Naive thymus-derived CD4-positive, alpha-beta T cell (primary cell): ENCODE measurements at regions not wholly inside any gene's neighbourhood (a gene's known extent, or its start where the extent isn't known, plus 50 kb on each side); places are given as distances from the start of the nearest gene placed in this dataset.

Experiments
- ATAC-seq: fragments of 150-1000 bp; cut with Tn5 transposase; 2 replicates; pipeline ENCODE4 v1.10.0; 2021; ENCODE audit warnings: mild to moderate bottlenecking, moderate library complexity
- CTCF ChIA-PET: fragments of 350-600 bp; sonication (Branson Sonifier 250); formaldehyde crosslinking; loops from one replicate; lab custom pipeline; 2021; ENCODE audit warnings: antibody characterized with exemption; lab: Charles Lee
- POLR2A ChIA-PET: fragments of 350-600 bp; sonication (Branson Sonifier 250); formaldehyde crosslinking; loops from one replicate; lab custom pipeline; 2021; ENCODE audit warnings: antibody characterized with exemption, inconsistent platforms; lab: Charles Lee
- DNase-seq, 9 donors: peaks; one replicate each; pipeline versions ENCODE4 v3.0.0 to v3.0.0-alpha.2; 2020 to 2022; ENCODE audit warnings: mixed read lengths in 1 of 9
- H3K27ac ChIP-seq: one replicate; pipeline ENCODE4 v1.7.0; 2013; ENCODE audit warnings: mild to moderate bottlenecking, low read depth, low read length, moderate library complexity
- H3K27me3 ChIP-seq, 2 donors: one replicate each; pipeline ENCODE4 v1.7.0; 2013; ENCODE audit warnings: low read length in 2 of 2, mild to moderate bottlenecking in 2 of 2, moderate library complexity in 2 of 2; ENCODE audit not compliant: control insufficient read depth in 2 of 2, insufficient read depth in 2 of 2
- H3K36me3 ChIP-seq, 3 experiments: 1 replicate in 2 of 3; 2 replicates in 1 of 3; pipeline ENCODE4 v1.7.0; 2013; ENCODE audit warnings: low read length in 3 of 3, mild to moderate bottlenecking in 3 of 3, moderate library complexity in 1 of 3; ENCODE audit not compliant: insufficient read depth in 3 of 3, control insufficient read depth in 2 of 3
- H3K4me1 ChIP-seq, 2 donors: one replicate each; pipeline ENCODE4 v1.7.0; 2013; ENCODE audit warnings: low read length in 2 of 2, mild to moderate bottlenecking in 2 of 2, moderate library complexity in 1 of 2; ENCODE audit not compliant: control insufficient read depth in 2 of 2, insufficient read depth in 2 of 2
- H3K4me3 ChIP-seq: 2 replicates; pipeline ENCODE4 v1.7.0; 2013; ENCODE audit warnings: mild to moderate bottlenecking, low read length
- H3K9me3 ChIP-seq, 3 experiments: 1 replicate in 2 of 3; 2 replicates in 1 of 3; pipeline ENCODE4 v1.7.0; 2013; ENCODE audit warnings: low read length in 3 of 3; ENCODE audit not compliant: control insufficient read depth in 2 of 3
- H3K27ac Mint-ChIP-seq, 9 donors: one replicate each; pipeline ENCODE4 v1.8.0; 2020 to 2022; ENCODE audit warnings: mixed read lengths in 9 of 9, mild to moderate bottlenecking in 8 of 9, moderate library complexity in 5 of 9, inconsistent platforms in 2 of 9
- H3K27me3 Mint-ChIP-seq, 5 donors: one replicate each; pipeline ENCODE4 v1.8.0; 2021 to 2022; ENCODE audit warnings: mixed read lengths in 5 of 5, mild to moderate bottlenecking in 1 of 5
- H3K36me3 Mint-ChIP-seq, 5 donors: one replicate each; pipeline ENCODE4 v1.8.0; 2020 to 2022; ENCODE audit warnings: mixed read lengths in 5 of 5, mild to moderate bottlenecking in 3 of 5, inconsistent platforms in 1 of 5
- H3K4me1 Mint-ChIP-seq, 7 donors: one replicate each; pipeline ENCODE4 v1.8.0; 2020 to 2022; ENCODE audit warnings: mixed read lengths in 7 of 7, mild to moderate bottlenecking in 3 of 7, inconsistent platforms in 1 of 7
- H3K4me3 Mint-ChIP-seq, 10 donors: one replicate each; pipeline ENCODE4 v1.8.0; 2020 to 2022; ENCODE audit warnings: mild to moderate bottlenecking in 10 of 10, mixed read lengths in 10 of 10, moderate library complexity in 6 of 10, inconsistent platforms in 2 of 10
- H3K9me3 Mint-ChIP-seq, 11 donors: one replicate each; pipeline ENCODE4 v1.8.0; 2020 to 2022; ENCODE audit warnings: mixed read lengths in 11 of 11, mild to moderate bottlenecking in 4 of 11, inconsistent platforms in 1 of 11, moderate library complexity in 1 of 11
- intact Hi-C, 2 donors: fragments of 100-400 bp; cut with micrococcal nuclease; formaldehyde crosslinking; loops; one replicate each; pipeline ENCODE4 v1.15.1; 2023

DNA sequence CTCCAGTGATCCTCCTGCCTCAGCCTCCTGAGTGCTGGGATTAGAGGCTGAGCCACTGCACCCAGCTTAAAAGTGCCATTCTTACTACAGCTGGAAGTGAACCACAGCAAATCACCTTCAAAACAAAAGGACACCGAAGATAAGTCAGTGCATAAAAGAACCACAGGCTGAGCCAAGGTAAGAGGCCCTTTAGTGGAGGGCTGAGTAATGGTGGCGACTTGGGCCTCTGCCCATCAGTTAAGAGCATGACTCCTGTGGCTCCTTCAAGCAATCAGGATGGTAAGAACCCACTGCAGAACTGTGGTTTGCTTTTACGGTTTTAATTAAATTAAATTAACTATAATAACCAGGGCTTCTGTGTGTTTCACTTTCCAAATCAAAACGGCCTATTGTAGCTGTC is 75.1 kb downstream of the CTAGE1 start:
- Mint-ChIP-seq H3K27ac (peak overlapping the region in 6 of 9 donors; percentile 34 to 63 (median 50)), H3K9me3 (peaks cover 0 to 8% (median 0%) of the 10 kb centered on the region in 11 donors), H3K27me3 (peaks cover 12 to 25% (median 20%) of the 10 kb centered on the region in 5 donors), H3K4me1 (peaks cover 0 to 29% (median 16%) of the 10 kb centered on the region in 7 donors), H3K36me3 (peaks cover 0 to 4% (median 0%) of the 10 kb centered on the region in 5 donors), H3K4me3 (peak overlapping the region in 1 of 10 donors; percentile 3)
- H3K27me3 ChIP-seq: no peaks in the 10 kb centered on the region
- H3K9me3 ChIP-seq: no peaks in the 10 kb centered on the region
- ATAC-seq (peak; percentile 44), DNase-seq (no peak)
- CTCF ChIA-PET: no interaction called here
- peaks cover 0 to 83% of the 10 kb centered on the region in 2 donors for H3K4me1 ChIP-seq
- H3K36me3 ChIP-seq: no peaks in the 10 kb centered on the region
- H3K4me3 ChIP-seq: no peak overlapping the region
- POLR2A ChIA-PET: no interaction called here
- H3K27ac ChIP-seq: no peak overlapping the region
- intact Hi-C loops: no loop called here

DNA sequence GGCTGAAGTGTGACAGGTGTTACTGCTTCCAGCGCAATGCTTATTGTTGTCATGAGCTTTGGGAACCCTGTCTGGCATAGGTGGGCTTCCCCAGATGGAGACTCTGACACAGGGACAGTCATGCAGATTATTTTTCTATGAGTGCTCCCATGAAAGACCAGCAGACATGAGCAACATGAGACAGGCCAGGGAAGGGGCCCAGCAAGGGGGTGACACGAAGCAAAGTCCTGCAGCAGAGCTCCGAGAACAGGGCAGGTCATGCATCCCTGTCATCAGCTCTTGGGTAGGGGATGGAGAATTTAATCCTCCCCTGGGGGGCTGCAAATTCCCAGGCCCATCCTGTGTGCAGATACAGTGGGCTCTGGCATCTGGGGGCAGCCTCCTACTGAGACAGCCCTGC is 77.4 kb downstream of the CTAGE1 start:
- no peak overlapping the region for H3K4me3 ChIP-seq
- peak overlapping the region in 1 of 9 donors; percentile 6 for H3K27ac Mint-ChIP-seq
- H3K27ac ChIP-seq: no peak overlapping the region
- peaks cover 0 to 71% of the 10 kb centered on the region in 2 donors for H3K4me1 ChIP-seq
- H3K27me3 ChIP-seq: no peaks in the 10 kb centered on the region
- peaks cover 0 to 4% (median 0%) of the 10 kb centered on the region in 5 donors for H3K27me3 Mint-ChIP-seq
- ChIA-PET CTCF (no interaction called here), POLR2A (interaction anchor here (0.7 kb wide), 1 partner anchor 714 kb away, joined by 3 read pairs; no protein-coding TSS in a partner anchor)
- DNase-seq (no peak), ATAC-seq (no peak)
- no peaks in the 10 kb centered on the region for H3K36me3 ChIP-seq
- H3K4me3 Mint-ChIP-seq: no peak overlapping the region
- peaks cover 0 to 4% (median 0%) of the 10 kb centered on the region in 5 donors for H3K36me3 Mint-ChIP-seq
- intact Hi-C loops: no loop called here
- H3K4me1 Mint-ChIP-seq: peaks cover 0 to 24% (median 15%) of the 10 kb centered on the region in 7 donors
- H3K9me3 Mint-ChIP-seq: peaks cover 0 to 4% (median 0%) of the 10 kb centered on the region in 11 donors
- no peaks in the 10 kb centered on the region for H3K9me3 ChIP-seq

DNA sequence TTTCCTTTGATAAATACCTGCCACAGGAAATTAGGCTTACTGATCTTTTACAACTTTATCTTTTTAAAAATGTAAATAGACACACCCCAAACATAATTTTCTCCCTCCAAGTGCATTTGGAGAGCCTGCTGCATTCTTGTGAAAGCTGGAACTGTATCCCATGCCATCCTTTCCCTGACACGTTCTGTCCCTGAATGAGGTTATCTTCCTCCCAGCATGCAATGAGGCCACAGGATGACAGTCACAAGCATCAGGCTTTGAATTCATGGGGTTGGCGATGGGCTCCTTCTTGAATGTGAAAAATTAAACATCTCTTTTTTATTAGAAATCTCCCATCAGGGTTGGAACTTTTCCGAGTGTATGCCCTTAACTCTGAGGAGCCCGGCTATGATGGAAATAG is 77.8 kb downstream of the CTAGE1 start:
- Mint-ChIP-seq H3K36me3 (peaks cover 0 to 4% (median 0%) of the 10 kb centered on the region in 5 donors), H3K4me1 (peaks cover 0 to 26% (median 15%) of the 10 kb centered on the region in 7 donors), H3K27ac (peak overlapping the region in 1 of 9 donors; percentile 6), H3K9me3 (peaks cover 0 to 4% (median 0%) of the 10 kb centered on the region in 11 donors), H3K4me3 (peak overlapping the region in 1 of 10 donors; percentile 58), H3K27me3 (peaks cover 0 to 4% (median 0%) of the 10 kb centered on the region in 5 donors)
- DNase-seq (no peak), ATAC-seq (no peak)
- intact Hi-C loops: no loop called here
- Histone ChIP-seq H3K4me3 (no peak overlapping the region), H3K9me3 (no peaks in the 10 kb centered on the region), H3K27ac (no peak overlapping the region), H3K27me3 (no peaks in the 10 kb centered on the region), H3K36me3 (no peaks in the 10 kb centered on the region), H3K4me1 (peaks cover 0 to 71% of the 10 kb centered on the region in 2 donors)
- ChIA-PET CTCF (no interaction called here), POLR2A (interaction anchor here (0.7 kb wide), 1 partner anchor 715 kb away, joined by 3 read pairs; no protein-coding TSS in a partner anchor)

DNA sequence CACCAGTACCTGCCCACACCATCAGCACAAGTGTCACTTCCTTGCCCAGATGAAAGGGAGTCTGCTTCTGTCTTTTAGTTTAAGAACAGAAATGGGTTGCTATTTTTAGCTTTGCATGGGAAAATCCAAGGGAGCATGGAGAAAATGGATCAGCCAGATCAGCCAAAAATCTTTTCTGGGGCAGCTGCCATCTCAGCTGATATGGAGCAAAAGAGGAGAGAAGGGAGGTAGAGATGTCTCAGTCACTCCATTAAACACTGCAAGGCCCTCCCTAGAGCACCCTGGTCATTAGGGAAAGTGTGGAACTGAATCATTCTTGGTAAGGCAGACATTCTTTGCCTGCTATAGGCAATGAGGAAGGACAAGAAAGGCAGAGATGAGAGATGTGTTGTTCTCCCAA is 79.9 kb downstream of the CTAGE1 start:
- Histone ChIP-seq H3K27me3 (no peaks in the 10 kb centered on the region), H3K9me3 (no peaks in the 10 kb centered on the region), H3K4me1 (peaks cover 0 to 53% of the 10 kb centered on the region in 2 donors), H3K36me3 (no peaks in the 10 kb centered on the region), H3K4me3 (no peak overlapping the region), H3K27ac (no peak overlapping the region)
- ChIA-PET POLR2A (no interaction called here), CTCF (no interaction called here)
- Mint-ChIP-seq H3K9me3 (peaks cover 0 to 8% (median 2%) of the 10 kb centered on the region in 11 donors), H3K4me1 (peaks cover 0 to 27% (median 15%) of the 10 kb centered on the region in 7 donors), H3K4me3 (peak overlapping the region in 1 of 10 donors; percentile 48), H3K27ac (peak overlapping the region in 2 of 9 donors; percentile 21 to 22), H3K36me3 (peaks cover 0 to 4% (median 0%) of the 10 kb centered on the region in 5 donors), H3K27me3 (peaks cover 0 to 4% (median 0%) of the 10 kb centered on the region in 5 donors)
- ATAC-seq: no peak
- no peak for DNase-seq
- intact Hi-C loops: no loop called here

DNA sequence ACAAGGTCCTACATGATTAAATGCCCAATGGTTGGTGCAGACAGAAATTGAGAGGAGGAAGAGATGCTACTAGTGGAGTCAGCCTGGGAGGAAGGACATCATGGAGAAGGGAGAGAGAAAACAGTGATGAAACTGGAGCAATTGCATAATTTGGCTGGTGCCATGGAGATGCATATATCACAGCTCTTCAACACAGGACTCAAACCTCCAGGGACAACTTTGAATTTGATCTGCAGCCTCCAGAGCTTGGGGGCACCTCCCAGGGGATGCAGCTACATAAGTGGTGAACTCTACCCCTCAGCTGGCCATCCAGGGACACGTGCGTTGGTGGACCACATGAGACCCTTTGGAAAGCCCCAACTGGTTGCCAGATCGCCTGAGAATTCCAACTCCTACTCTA is 80.4 kb downstream of the CTAGE1 start:
- Mint-ChIP-seq H3K27ac (no peak overlapping the region), H3K4me1 (peaks cover 0 to 23% (median 15%) of the 10 kb centered on the region in 7 donors), H3K27me3 (peaks cover 0 to 4% (median 0%) of the 10 kb centered on the region in 5 donors), H3K4me3 (peak overlapping the region in 1 of 10 donors; percentile 48), H3K36me3 (peaks cover 0 to 4% (median 0%) of the 10 kb centered on the region in 5 donors), H3K9me3 (peaks cover 0 to 8% (median 2%) of the 10 kb centered on the region in 11 donors)
- ChIA-PET POLR2A (no interaction called here), CTCF (no interaction called here)
- Histone ChIP-seq H3K4me1 (peaks cover 0 to 47% of the 10 kb centered on the region in 2 donors), H3K9me3 (no peaks in the 10 kb centered on the region), H3K27ac (no peak overlapping the region), H3K36me3 (no peaks in the 10 kb centered on the region), H3K4me3 (no peak overlapping the region), H3K27me3 (no peaks in the 10 kb centered on the region)
- DNase-seq (no peak), ATAC-seq (no peak)
- intact Hi-C loops: no loop called here

DNA sequence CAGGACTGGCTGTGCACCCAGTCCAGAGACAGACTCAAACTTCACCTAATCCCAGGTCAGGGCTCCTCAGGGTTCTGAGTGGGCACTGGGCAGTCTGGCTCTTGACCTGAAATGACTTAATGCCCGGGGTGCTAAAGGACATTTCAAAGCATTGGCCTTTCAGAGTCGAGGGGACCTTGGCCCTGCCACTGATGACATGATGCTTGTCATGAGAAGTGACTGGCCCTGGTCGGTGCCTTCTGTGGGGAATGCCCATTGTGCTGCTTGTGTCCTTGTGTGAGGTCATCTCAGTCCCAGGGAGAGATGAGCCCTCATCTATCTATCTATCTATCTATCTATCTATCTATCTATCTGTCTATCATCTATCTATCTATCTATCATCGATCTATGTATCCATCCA is 81.3 kb downstream of the CTAGE1 start:
- intact Hi-C loops: no loop called here
- H3K9me3 Mint-ChIP-seq: peaks cover 0 to 8% (median 2%) of the 10 kb centered on the region in 11 donors
- Histone ChIP-seq H3K9me3 (no peaks in the 10 kb centered on the region), H3K27me3 (no peaks in the 10 kb centered on the region), H3K4me1 (peaks cover 0 to 38% of the 10 kb centered on the region in 2 donors), H3K27ac (no peak overlapping the region), H3K4me3 (no peak overlapping the region), H3K36me3 (no peaks in the 10 kb centered on the region)
- peaks cover 0 to 19% (median 13%) of the 10 kb centered on the region in 7 donors for H3K4me1 Mint-ChIP-seq
- H3K27me3 Mint-ChIP-seq: peaks cover 0 to 3% (median 0%) of the 10 kb centered on the region in 5 donors
- H3K27ac Mint-ChIP-seq: no peak overlapping the region
- peaks cover 0 to 4% (median 0%) of the 10 kb centered on the region in 5 donors for H3K36me3 Mint-ChIP-seq
- ATAC-seq: no peak
- POLR2A ChIA-PET: no interaction called here
- H3K4me3 Mint-ChIP-seq: no peak overlapping the region
- no peak for DNase-seq
- CTCF ChIA-PET: no interaction called here

GRCh38 chr18:22335731-22336198 is 82.0 kb downstream of the CTAGE1 start:
- no peak for ATAC-seq
- H3K9me3 ChIP-seq: no peaks in the 10 kb centered on the region
- intact Hi-C loops: no loop called here
- Mint-ChIP-seq H3K27me3 (no peaks in the 10 kb centered on the region), H3K27ac (no peak overlapping the region), H3K4me3 (no peak overlapping the region), H3K4me1 (peaks cover 0 to 17% (median 10%) of the 10 kb centered on the region in 7 donors), H3K36me3 (peaks cover 0 to 4% (median 0%) of the 10 kb centered on the region in 5 donors), H3K9me3 (peaks cover 0 to 8% (median 2%) of the 10 kb centered on the region in 11 donors)
- peaks cover 0 to 34% of the 10 kb centered on the region in 2 donors for H3K4me1 ChIP-seq
- DNase-seq: no peak
- ChIA-PET POLR2A (no interaction called here), CTCF (no interaction called here)
- no peaks in the 10 kb centered on the region for H3K27me3 ChIP-seq
- H3K4me3 ChIP-seq: no peak overlapping the region
- H3K27ac ChIP-seq: no peak overlapping the region
- H3K36me3 ChIP-seq: no peaks in the 10 kb centered on the region
